GM23338 (cell line): ENCODE measurements at regions not wholly inside any gene's neighbourhood (a gene's known extent, or its start where the extent isn't known, plus 50 kb on each side); places are given as distances from the start of the nearest gene placed in this dataset.

Source experiments
- ATAC-seq: fragments of 200-7000 bp; cut with Tn5 transposase; 3 replicates; pipeline ENCODE4 v1.9.1; 2020
- DNase-seq: peaks from one replicate; pipeline ENCODE4 v3.0.0-alpha.2; 2015; ENCODE audit warnings: low spot score
- H2AFZ ChIP-seq: fragments of 200-600 bp; sonication (generic); 2 replicates; pipeline ENCODE4 v1.8.0; 2016; ENCODE audit warnings: antibody characterized with exemption, mild to moderate bottlenecking, moderate library complexity
- H3F3A ChIP-seq: fragments of 200-600 bp; sonication (generic); replicated peaks from 2 replicates; pipeline ENCODE4 v1.8.0; 2017; ENCODE audit warnings: antibody characterized with exemption, mixed run types, low read depth
- H3K27ac ChIP-seq: fragments of 200-600 bp; sonication (generic); 2 replicates; pipeline ENCODE4 v1.6.1; 2016; ENCODE audit warnings: low read depth
- H3K27me3 ChIP-seq: fragments of 200-600 bp; sonication (generic); 2 replicates; pipeline ENCODE4 v1.8.0; 2016; ENCODE audit warnings: mild to moderate bottlenecking, mixed run types, moderate library complexity; ENCODE audit not compliant: insufficient read depth
- H3K36me3 ChIP-seq: fragments of 200-600 bp; sonication (generic); 2 replicates; pipeline ENCODE4 v1.8.0; 2016; ENCODE audit warnings: mild to moderate bottlenecking; ENCODE audit not compliant: insufficient read depth
- H3K4me1 ChIP-seq: fragments of 200-600 bp; sonication (generic); 2 replicates; pipeline ENCODE4 v1.8.0; 2016; ENCODE audit warnings: mild to moderate bottlenecking, moderate library complexity; ENCODE audit not compliant: insufficient read depth
- H3K4me2 ChIP-seq: fragments of 200-600 bp; sonication (generic); 2 replicates; pipeline ENCODE4 v1.7.1; 2017; ENCODE audit warnings: mixed run types
- H3K4me3 ChIP-seq: fragments of 200-600 bp; sonication (generic); 2 replicates; pipeline ENCODE4 v1.6.1; 2016; ENCODE audit warnings: mixed run types
- H3K79me2 ChIP-seq: fragments of 200-600 bp; sonication (generic); replicated peaks from 2 replicates; pipeline ENCODE4 v1.8.0; 2017; ENCODE audit warnings: mild to moderate bottlenecking; ENCODE audit not compliant: insufficient read depth
- H3K9me2 ChIP-seq: fragments of 200-600 bp; sonication (generic); 2 replicates; pipeline ENCODE4 v1.8.0; 2017; ENCODE audit not compliant: insufficient read depth
- H4K20me1 ChIP-seq: fragments of 200-600 bp; sonication (generic); replicated peaks from 2 replicates; pipeline ENCODE4 v1.8.0; 2017; ENCODE audit warnings: mild to moderate bottlenecking; ENCODE audit not compliant: insufficient read depth
- H3K27ac Mint-ChIP-seq: 2 replicates; pipeline ENCODE4 v1.8.0; 2020; ENCODE audit warnings: inconsistent platforms, mild to moderate bottlenecking, moderate library complexity, mixed read lengths
- H3K27me3 Mint-ChIP-seq: 3 replicates; pipeline ENCODE4 v1.8.0; 2022; ENCODE audit warnings: low read depth, mild to moderate bottlenecking, moderate library complexity, mixed read lengths, inconsistent platforms; ENCODE audit not compliant: insufficient read depth, poor library complexity
- H3K36me3 Mint-ChIP-seq: 3 replicates; pipeline ENCODE4 v1.8.0; 2021; ENCODE audit warnings: low read depth, mild to moderate bottlenecking, inconsistent platforms, moderate library complexity, mixed read lengths
- H3K4me1 Mint-ChIP-seq: 3 replicates; pipeline ENCODE4 v1.8.0; 2020; ENCODE audit warnings: mild to moderate bottlenecking, inconsistent platforms, mixed read lengths
- H3K4me3 Mint-ChIP-seq: 3 replicates; pipeline ENCODE4 v1.8.0; 2021; ENCODE audit warnings: moderate library complexity, mild to moderate bottlenecking, inconsistent platforms, mixed read lengths
- H3K9me3 Mint-ChIP-seq: 3 replicates; pipeline ENCODE4 v1.8.0; 2020; ENCODE audit warnings: moderate library complexity, mild to moderate bottlenecking, inconsistent platforms, mixed read lengths
- CTCF ChIP-seq, 2 experiments: fragments of 200-600 bp in 1 of 2; sonication (generic) in 1 of 2; conservative IDR thresholded peaks; 2 replicates each; pipeline versions ENCODE4 v1.5.1 to v1.6.1; 2016 to 2017; ENCODE audit warnings: antibody characterized with exemption in 2 of 2, low read depth in 2 of 2, mild to moderate bottlenecking in 2 of 2, moderate library complexity in 1 of 2
- ETS1 ChIP-seq: IDR thresholded peaks from 2 replicates; pipeline ENCODE4 v1.6.1; 2016; ENCODE audit warnings: antibody characterized with exemption
- EZH2 ChIP-seq: fragments of 200-600 bp; sonication (generic); IDR thresholded peaks from one replicate; pipeline ENCODE4 v1.8.0; 2017; ENCODE audit warnings: antibody characterized with exemption, mild to moderate bottlenecking, low read depth; ENCODE audit not compliant: unreplicated experiment
- JUNB ChIP-seq: IDR thresholded peaks from one replicate; pipeline ENCODE4 v1.6.1; 2016; ENCODE audit warnings: antibody characterized with exemption; ENCODE audit not compliant: unreplicated experiment
- NANOG ChIP-seq: IDR thresholded peaks from 2 replicates; pipeline ENCODE4 v1.6.1; 2016; ENCODE audit warnings: antibody characterized with exemption, borderline replicate concordance
- POLR2AphosphoS5 ChIP-seq: IDR thresholded peaks from 2 replicates; pipeline ENCODE4 v1.6.1; 2016; ENCODE audit warnings: antibody characterized with exemption, low read depth
- ZNF462 ChIP-seq: fragments of 250-450 bp; sonication (Bioruptor Pico); IDR thresholded peaks from 2 replicates; pipeline ENCODE4 v1.5.0; 2020; ENCODE audit warnings: mild to moderate bottlenecking, moderate library complexity
- TF ChIP-seq, protein P1 (sequence below): IDR thresholded peaks from one replicate; pipeline ENCODE4 v1.6.1; 2018; ENCODE audit warnings: antibody characterized with exemption; ENCODE audit not compliant: unreplicated experiment

GRCh38 chr11:69992943-69993694 is 85.0 kb upstream of the ANO1 start (continued):
- TF ChIP-seq ETS1 (no peak), POLR2AphosphoS5 (no peak), CTCF (conservative IDR thresholded peaks at IDR 0.05; ENCODE audit: low read depth in 2 of 2) (no peak)

- Mint-ChIP-seq H3K27ac (no peak overlapping the region), H3K9me3 (peaks cover 18% of the 10 kb centered on the region), H3K4me1 (peaks cover 10% of the 10 kb centered on the region), H3K36me3 (peaks cover 4% of the 10 kb centered on the region; the same call in 1 of the 3 replicates), H3K27me3 (peaks cover 13% of the 10 kb centered on the region), H3K4me3 (no peak overlapping the region)
- H2AFZ ChIP-seq: no peak overlapping the region
- H3K27me3 ChIP-seq: peaks cover 18% of the 10 kb centered on the region
- H3F3A ChIP-seq: no peaks in the 10 kb centered on the region
- no peak overlapping the region for H3K27ac ChIP-seq
- H3K4me1 ChIP-seq: peaks cover 8% of the 10 kb centered on the region
- DNase-seq: no peak
- H3K4me3 ChIP-seq: no peak overlapping the region
- H3K4me2 ChIP-seq: no peak overlapping the region
- no peaks in the 10 kb centered on the region for H4K20me1 ChIP-seq
- no peak for ATAC-seq
- no peaks in the 10 kb centered on the region for H3K9me2 ChIP-seq
- H3K36me3 ChIP-seq: no peaks in the 10 kb centered on the region
- H3K79me2 ChIP-seq: no peaks in the 10 kb centered on the region
- TF ChIP-seq ETS1: no peak
- TF ChIP-seq NANOG: no peak
- TF ChIP-seq, protein P1, sequence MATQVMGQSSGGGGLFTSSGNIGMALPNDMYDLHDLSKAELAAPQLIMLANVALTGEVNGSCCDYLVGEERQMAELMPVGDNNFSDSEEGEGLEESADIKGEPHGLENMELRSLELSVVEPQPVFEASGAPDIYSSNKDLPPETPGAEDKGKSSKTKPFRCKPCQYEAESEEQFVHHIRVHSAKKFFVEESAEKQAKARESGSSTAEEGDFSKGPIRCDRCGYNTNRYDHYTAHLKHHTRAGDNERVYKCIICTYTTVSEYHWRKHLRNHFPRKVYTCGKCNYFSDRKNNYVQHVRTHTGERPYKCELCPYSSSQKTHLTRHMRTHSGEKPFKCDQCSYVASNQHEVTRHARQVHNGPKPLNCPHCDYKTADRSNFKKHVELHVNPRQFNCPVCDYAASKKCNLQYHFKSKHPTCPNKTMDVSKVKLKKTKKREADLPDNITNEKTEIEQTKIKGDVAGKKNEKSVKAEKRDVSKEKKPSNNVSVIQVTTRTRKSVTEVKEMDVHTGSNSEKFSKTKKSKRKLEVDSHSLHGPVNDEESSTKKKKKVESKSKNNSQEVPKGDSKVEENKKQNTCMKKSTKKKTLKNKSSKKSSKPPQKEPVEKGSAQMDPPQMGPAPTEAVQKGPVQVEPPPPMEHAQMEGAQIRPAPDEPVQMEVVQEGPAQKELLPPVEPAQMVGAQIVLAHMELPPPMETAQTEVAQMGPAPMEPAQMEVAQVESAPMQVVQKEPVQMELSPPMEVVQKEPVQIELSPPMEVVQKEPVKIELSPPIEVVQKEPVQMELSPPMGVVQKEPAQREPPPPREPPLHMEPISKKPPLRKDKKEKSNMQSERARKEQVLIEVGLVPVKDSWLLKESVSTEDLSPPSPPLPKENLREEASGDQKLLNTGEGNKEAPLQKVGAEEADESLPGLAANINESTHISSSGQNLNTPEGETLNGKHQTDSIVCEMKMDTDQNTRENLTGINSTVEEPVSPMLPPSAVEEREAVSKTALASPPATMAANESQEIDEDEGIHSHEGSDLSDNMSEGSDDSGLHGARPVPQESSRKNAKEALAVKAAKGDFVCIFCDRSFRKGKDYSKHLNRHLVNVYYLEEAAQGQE: no peak
- TF ChIP-seq EZH2: no peak
- no peak for TF ChIP-seq JUNB
- TF ChIP-seq POLR2AphosphoS5: no peak
- TF ChIP-seq ZNF462 (CRISPR knock-in tag): no peak
These were observed 83.3 kb upstream of the ANO1 start for GRCh38 chr11:69994810-69995209.
